NCI-H2107 (cell line): ENCODE measurements at regions not wholly inside any gene's neighbourhood (a gene's known extent, or its start where the extent isn't known, plus 50 kb on each side); places are given as distances from the start of the nearest gene placed in this dataset.

Experiments used
- DNase-seq: peaks from one replicate; lab custom pipeline; 2025; lab: John Stamatoyannopoulos, UW

GRCh38 chr4:184968366-184968765 is 49.9 kb upstream of the HELT start:
- DNase-seq: no peak
